Naive thymus-derived CD4-positive, alpha-beta T cell (primary cell): ENCODE measurements at regions not wholly inside any gene's neighbourhood (a gene's known extent, or its start where the extent isn't known, plus 50 kb on each side); places are given as distances from the start of the nearest gene placed in this dataset.

ENCODE experiments used
- ATAC-seq: fragments of 150-1000 bp; cut with Tn5 transposase; 2 replicates; pipeline ENCODE4 v1.10.0; 2021; ENCODE audit warnings: mild to moderate bottlenecking, moderate library complexity
- CTCF ChIA-PET: fragments of 350-600 bp; sonication (Branson Sonifier 250); formaldehyde crosslinking; loops from one replicate; lab custom pipeline; 2021; ENCODE audit warnings: antibody characterized with exemption; lab: Charles Lee
- POLR2A ChIA-PET: fragments of 350-600 bp; sonication (Branson Sonifier 250); formaldehyde crosslinking; loops from one replicate; lab custom pipeline; 2021; ENCODE audit warnings: antibody characterized with exemption, inconsistent platforms; lab: Charles Lee
- DNase-seq, 9 donors: peaks; one replicate each; pipeline versions ENCODE4 v3.0.0 to v3.0.0-alpha.2; 2020 to 2022; ENCODE audit warnings: mixed read lengths in 1 of 9
- H3K27ac ChIP-seq: one replicate; pipeline ENCODE4 v1.7.0; 2013; ENCODE audit warnings: mild to moderate bottlenecking, low read depth, low read length, moderate library complexity
- H3K27me3 ChIP-seq, 2 donors: one replicate each; pipeline ENCODE4 v1.7.0; 2013; ENCODE audit warnings: low read length in 2 of 2, mild to moderate bottlenecking in 2 of 2, moderate library complexity in 2 of 2; ENCODE audit not compliant: control insufficient read depth in 2 of 2, insufficient read depth in 2 of 2
- H3K36me3 ChIP-seq, 3 experiments: 1 replicate in 2 of 3; 2 replicates in 1 of 3; pipeline ENCODE4 v1.7.0; 2013; ENCODE audit warnings: low read length in 3 of 3, mild to moderate bottlenecking in 3 of 3, moderate library complexity in 1 of 3; ENCODE audit not compliant: insufficient read depth in 3 of 3, control insufficient read depth in 2 of 3
- H3K4me1 ChIP-seq, 2 donors: one replicate each; pipeline ENCODE4 v1.7.0; 2013; ENCODE audit warnings: low read length in 2 of 2, mild to moderate bottlenecking in 2 of 2, moderate library complexity in 1 of 2; ENCODE audit not compliant: control insufficient read depth in 2 of 2, insufficient read depth in 2 of 2
- H3K4me3 ChIP-seq: 2 replicates; pipeline ENCODE4 v1.7.0; 2013; ENCODE audit warnings: mild to moderate bottlenecking, low read length
- H3K9me3 ChIP-seq, 3 experiments: 1 replicate in 2 of 3; 2 replicates in 1 of 3; pipeline ENCODE4 v1.7.0; 2013; ENCODE audit warnings: low read length in 3 of 3; ENCODE audit not compliant: control insufficient read depth in 2 of 3
- H3K27ac Mint-ChIP-seq, 9 donors: one replicate each; pipeline ENCODE4 v1.8.0; 2020 to 2022; ENCODE audit warnings: mixed read lengths in 9 of 9, mild to moderate bottlenecking in 8 of 9, moderate library complexity in 5 of 9, inconsistent platforms in 2 of 9
- H3K27me3 Mint-ChIP-seq, 5 donors: one replicate each; pipeline ENCODE4 v1.8.0; 2021 to 2022; ENCODE audit warnings: mixed read lengths in 5 of 5, mild to moderate bottlenecking in 1 of 5
- H3K36me3 Mint-ChIP-seq, 5 donors: one replicate each; pipeline ENCODE4 v1.8.0; 2020 to 2022; ENCODE audit warnings: mixed read lengths in 5 of 5, mild to moderate bottlenecking in 3 of 5, inconsistent platforms in 1 of 5
- H3K4me1 Mint-ChIP-seq, 7 donors: one replicate each; pipeline ENCODE4 v1.8.0; 2020 to 2022; ENCODE audit warnings: mixed read lengths in 7 of 7, mild to moderate bottlenecking in 3 of 7, inconsistent platforms in 1 of 7
- H3K4me3 Mint-ChIP-seq, 10 donors: one replicate each; pipeline ENCODE4 v1.8.0; 2020 to 2022; ENCODE audit warnings: mild to moderate bottlenecking in 10 of 10, mixed read lengths in 10 of 10, moderate library complexity in 6 of 10, inconsistent platforms in 2 of 10
- H3K9me3 Mint-ChIP-seq, 11 donors: one replicate each; pipeline ENCODE4 v1.8.0; 2020 to 2022; ENCODE audit warnings: mixed read lengths in 11 of 11, mild to moderate bottlenecking in 4 of 11, inconsistent platforms in 1 of 11, moderate library complexity in 1 of 11
- intact Hi-C, 2 donors: fragments of 100-400 bp; cut with micrococcal nuclease; formaldehyde crosslinking; loops; one replicate each; pipeline ENCODE4 v1.15.1; 2023

DNA sequence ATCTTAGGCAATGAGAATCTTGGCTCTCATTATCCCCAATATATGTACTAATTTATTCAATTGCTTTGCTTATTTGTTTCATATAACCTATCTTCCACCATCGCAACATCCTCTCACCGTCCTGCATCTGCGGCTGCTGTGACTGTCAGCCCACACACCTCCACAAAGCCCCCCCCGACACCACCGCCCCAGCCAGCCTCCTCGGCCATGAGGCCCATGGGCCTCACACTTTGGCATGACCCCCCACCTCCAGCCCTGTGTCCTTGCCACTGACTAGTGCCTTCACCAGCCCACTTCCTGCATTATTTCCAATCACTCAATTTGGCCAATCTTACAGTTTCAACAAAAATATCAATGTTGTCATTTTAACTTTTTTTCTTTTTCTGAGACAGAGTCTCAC lies 60.7 kb upstream of the TOX2 start:
- Histone ChIP-seq H3K27ac (no peak overlapping the region), H3K36me3 (no peaks in the 10 kb centered on the region), H3K4me1 (no peaks in the 10 kb centered on the region), H3K4me3 (no peak overlapping the region), H3K9me3 (no peaks in the 10 kb centered on the region), H3K27me3 (no peaks in the 10 kb centered on the region)
- ATAC-seq = no peak
- intact Hi-C loops = no loop called here
- Mint-ChIP-seq H3K9me3 (peaks cover 0 to 4% (median 0%) of the 10 kb centered on the region in 11 donors), H3K4me3 (no peak overlapping the region), H3K27me3 (peaks cover 0 to 17% (median 5%) of the 10 kb centered on the region in 5 donors), H3K4me1 (no peaks in the 10 kb centered on the region), H3K36me3 (no peaks in the 10 kb centered on the region), H3K27ac (peak overlapping the region in 1 of 9 donors; percentile 65)
- DNase-seq = no peak
- ChIA-PET CTCF (no interaction called here), POLR2A (no interaction called here)

DNA sequence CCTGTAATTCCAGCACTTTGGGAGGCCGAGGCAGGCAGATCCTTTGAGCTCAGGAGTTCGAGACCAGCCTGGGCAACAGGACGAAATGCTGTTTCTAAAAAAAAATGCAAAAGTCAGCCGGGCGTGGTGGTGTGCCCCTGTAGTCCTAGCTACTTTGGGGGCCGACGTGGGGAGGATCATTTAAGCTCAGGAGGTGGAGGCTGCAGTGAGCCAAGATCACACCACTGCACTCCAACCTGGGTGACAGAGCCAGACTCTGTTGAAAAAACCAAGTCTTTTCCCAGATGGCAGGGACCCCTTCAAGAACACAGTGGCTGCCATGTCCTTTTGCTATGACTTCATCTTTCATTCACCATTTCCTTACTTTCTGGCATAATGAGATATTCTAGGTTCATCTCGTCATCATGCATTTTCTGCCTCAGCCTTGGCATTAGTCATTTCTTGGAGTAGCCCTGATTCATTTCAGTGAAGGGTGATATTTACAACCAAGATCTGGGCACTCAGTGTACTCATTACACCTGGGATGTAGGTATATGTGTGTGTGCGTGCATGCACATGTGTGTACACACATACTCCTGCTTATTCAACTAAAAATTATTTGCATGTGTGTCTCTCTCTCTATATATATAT lies 61.4 kb upstream of the TOX2 start:
- no peaks in the 10 kb centered on the region for H3K4me1 Mint-ChIP-seq
- H3K27ac ChIP-seq = no peak overlapping the region
- DNase-seq (no peak), ATAC-seq (no peak)
- peaks cover 0 to 16% (median 4%) of the 10 kb centered on the region in 5 donors for H3K27me3 Mint-ChIP-seq
- no peaks in the 10 kb centered on the region for H3K36me3 ChIP-seq
- no peaks in the 10 kb centered on the region for H3K27me3 ChIP-seq
- H3K9me3 Mint-ChIP-seq = peaks cover 0 to 4% (median 0%) of the 10 kb centered on the region in 11 donors
- peak overlapping the region in 1 of 9 donors; percentile 65 for H3K27ac Mint-ChIP-seq
- no peaks in the 10 kb centered on the region for H3K4me1 ChIP-seq
- H3K9me3 ChIP-seq = no peaks in the 10 kb centered on the region
- intact Hi-C loops = no loop called here
- no peaks in the 10 kb centered on the region for H3K36me3 Mint-ChIP-seq
- ChIA-PET CTCF (no interaction called here), POLR2A (no interaction called here)
- H3K4me3 ChIP-seq = no peak overlapping the region
- no peak overlapping the region for H3K4me3 Mint-ChIP-seq

DNA sequence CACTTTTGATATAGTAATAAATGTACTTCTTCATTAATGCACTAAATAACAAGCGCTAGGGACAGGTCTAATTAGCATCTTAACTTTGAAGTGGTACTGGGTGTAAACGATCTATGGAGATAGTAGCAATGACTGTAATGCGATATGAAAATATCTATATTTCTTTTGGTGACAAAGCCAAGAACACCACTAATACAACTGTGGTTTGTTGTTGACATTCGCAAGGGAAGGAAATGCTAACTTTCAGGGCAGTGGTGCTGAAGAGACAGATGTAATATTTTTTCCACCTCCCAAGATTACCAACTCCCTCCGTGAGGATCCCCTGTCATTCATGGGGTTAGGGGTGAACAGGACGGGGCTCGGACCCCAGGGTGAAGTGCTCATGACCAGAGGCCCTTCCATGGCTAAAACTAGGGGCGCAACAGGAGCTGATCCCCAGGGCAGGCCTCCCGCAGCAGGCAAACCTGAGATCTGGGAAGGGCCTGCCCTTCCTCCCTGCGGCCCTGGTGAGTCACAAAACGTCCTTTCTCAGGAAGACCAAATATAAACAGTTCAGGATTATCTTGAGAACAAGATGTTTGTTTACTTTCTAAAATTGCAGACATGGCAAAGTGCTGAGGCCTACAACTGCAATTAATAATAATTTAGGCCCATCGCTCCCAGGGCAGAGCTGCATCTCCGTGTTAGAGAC lies 65.0 kb upstream of the TOX2 start:
- H3K4me3 Mint-ChIP-seq = no peak overlapping the region
- ChIA-PET CTCF (interaction anchor here (0.6 kb wide), 1 partner anchor 512 kb away, joined by 6 read pairs; no protein-coding TSS in a partner anchor), POLR2A (no interaction called here)

DNA sequence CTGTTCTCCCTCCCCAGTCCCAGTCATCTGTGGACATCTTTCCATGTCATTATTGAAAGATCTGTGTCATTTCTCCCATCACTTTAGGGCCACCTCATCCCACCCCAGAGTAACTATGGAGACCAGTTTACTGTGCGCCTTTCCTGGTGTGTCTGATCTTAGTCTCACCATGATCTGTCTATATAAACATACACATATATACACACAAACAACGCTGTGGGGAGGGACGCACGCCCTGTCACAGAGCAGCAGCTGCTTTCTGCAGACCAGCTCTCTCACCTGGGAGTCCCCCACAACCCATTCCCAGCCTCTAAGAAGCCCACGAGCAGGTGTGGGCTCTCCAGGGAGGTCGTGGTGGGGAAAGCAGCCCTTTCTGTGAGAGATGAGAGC lies 68.1 kb upstream of the TOX2 start:
- Histone ChIP-seq H3K27ac (no peak overlapping the region), H3K4me1 (peaks cover 0 to 4% of the 10 kb centered on the region in 2 donors), H3K27me3 (no peaks in the 10 kb centered on the region), H3K4me3 (no peak overlapping the region), H3K9me3 (no peaks in the 10 kb centered on the region), H3K36me3 (no peaks in the 10 kb centered on the region)
- CTCF ChIA-PET = no interaction called here
- Mint-ChIP-seq H3K27me3 (no peaks in the 10 kb centered on the region), H3K27ac (no peak overlapping the region), H3K36me3 (no peaks in the 10 kb centered on the region), H3K4me1 (peaks cover 5 to 35% (median 12%) of the 10 kb centered on the region in 7 donors), H3K9me3 (no peaks in the 10 kb centered on the region), H3K4me3 (no peak overlapping the region)
- intact Hi-C loops = loop anchor here in 1 of 2 donors (10.0 kb wide), 1 partner anchor 92 kb away; no protein-coding TSS in a partner anchor
- POLR2A ChIA-PET = no interaction called here
- ATAC-seq (no peak), DNase-seq (no peak)

More for the DNA sequence above, 65.0 kb upstream of the TOX2 start:
- Histone ChIP-seq H3K36me3 (no peaks in the 10 kb centered on the region), H3K27me3 (no peaks in the 10 kb centered on the region), H3K4me3 (no peak overlapping the region), H3K9me3 (no peaks in the 10 kb centered on the region), H3K4me1 (peaks cover 0 to 4% of the 10 kb centered on the region in 2 donors), H3K27ac (no peak overlapping the region)
- DNase-seq (no peak), ATAC-seq (no peak)
- Mint-ChIP-seq H3K27me3 (no peaks in the 10 kb centered on the region), H3K36me3 (no peaks in the 10 kb centered on the region), H3K4me1 (peaks cover 5 to 22% (median 10%) of the 10 kb centered on the region in 7 donors), H3K9me3 (no peaks in the 10 kb centered on the region), H3K27ac (no peak overlapping the region)
- intact Hi-C loops = loop anchor here in 1 of 2 donors (10.0 kb wide), 1 partner anchor 95 kb away; no protein-coding TSS in a partner anchor

DNA sequence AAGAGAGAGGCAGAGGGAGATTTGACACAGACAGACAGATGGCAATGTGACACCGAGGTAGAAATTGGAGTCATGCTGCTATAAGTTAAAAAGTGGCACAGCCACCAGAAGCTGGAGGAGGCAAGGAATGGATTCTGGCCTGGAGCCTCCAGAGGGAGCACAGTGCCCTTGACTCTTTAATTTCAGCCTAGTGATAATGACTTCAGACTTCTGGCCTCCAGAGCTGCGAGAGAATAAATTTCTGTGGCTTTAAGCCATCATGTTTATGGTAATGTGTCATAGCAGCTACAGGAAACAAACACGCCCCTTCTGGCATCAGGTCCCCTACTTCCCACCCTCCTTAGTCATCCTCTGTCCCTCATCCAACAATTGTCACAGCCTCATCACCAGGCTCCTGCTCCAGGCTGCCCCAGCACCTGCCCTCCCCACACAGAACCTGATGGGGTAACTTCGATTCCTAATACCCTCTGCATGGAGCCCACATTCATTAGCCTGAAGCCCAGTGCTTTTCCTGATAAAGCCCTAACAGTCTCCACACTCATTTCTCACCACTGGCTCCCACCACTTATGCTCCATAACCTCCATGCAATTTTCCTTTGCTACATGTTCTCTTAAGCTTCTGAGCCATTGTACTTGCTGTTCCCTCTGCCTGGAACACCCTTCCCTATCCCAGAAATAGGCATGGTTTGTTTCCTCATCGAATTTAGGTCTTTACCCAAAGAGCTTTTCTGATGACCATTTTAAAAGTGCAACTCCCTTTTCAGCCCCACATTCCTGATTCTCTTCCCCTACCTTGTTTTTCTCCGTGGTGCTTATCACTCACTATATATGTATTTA lies 69.7 kb upstream of the TOX2 start:
- DNase-seq (no peak), ATAC-seq (peak; percentile 24)
- H3K4me3 ChIP-seq = no peak overlapping the region
- no peaks in the 10 kb centered on the region for H3K36me3 Mint-ChIP-seq
- H3K4me1 Mint-ChIP-seq = peaks cover 5 to 43% (median 16%) of the 10 kb centered on the region in 7 donors
- peak overlapping the region in 1 of 10 donors; percentile 4 for H3K4me3 Mint-ChIP-seq
- CTCF ChIA-PET = interaction anchor here (0.6 kb wide), 1 partner anchor 235 kb away, joined by 5 read pairs; no protein-coding TSS in a partner anchor
- H3K27ac ChIP-seq = no peak overlapping the region
- no peaks in the 10 kb centered on the region for H3K9me3 Mint-ChIP-seq
- peaks cover 0 to 4% of the 10 kb centered on the region in 2 donors for H3K4me1 ChIP-seq
- no peaks in the 10 kb centered on the region for H3K27me3 ChIP-seq
- H3K9me3 ChIP-seq = no peaks in the 10 kb centered on the region
- no peaks in the 10 kb centered on the region for H3K36me3 ChIP-seq
- intact Hi-C loops = loop anchor here (5.0 to 10.0 kb wide), 4 partner anchors 90 to 237 kb away; no protein-coding TSS in a partner anchor
- POLR2A ChIA-PET = no interaction called here
- H3K27me3 Mint-ChIP-seq = peaks cover 0 to 7% (median 0%) of the 10 kb centered on the region in 5 donors
- H3K27ac Mint-ChIP-seq = peak overlapping the region in 6 of 9 donors; percentile 1 to 53 (median 10)

DNA sequence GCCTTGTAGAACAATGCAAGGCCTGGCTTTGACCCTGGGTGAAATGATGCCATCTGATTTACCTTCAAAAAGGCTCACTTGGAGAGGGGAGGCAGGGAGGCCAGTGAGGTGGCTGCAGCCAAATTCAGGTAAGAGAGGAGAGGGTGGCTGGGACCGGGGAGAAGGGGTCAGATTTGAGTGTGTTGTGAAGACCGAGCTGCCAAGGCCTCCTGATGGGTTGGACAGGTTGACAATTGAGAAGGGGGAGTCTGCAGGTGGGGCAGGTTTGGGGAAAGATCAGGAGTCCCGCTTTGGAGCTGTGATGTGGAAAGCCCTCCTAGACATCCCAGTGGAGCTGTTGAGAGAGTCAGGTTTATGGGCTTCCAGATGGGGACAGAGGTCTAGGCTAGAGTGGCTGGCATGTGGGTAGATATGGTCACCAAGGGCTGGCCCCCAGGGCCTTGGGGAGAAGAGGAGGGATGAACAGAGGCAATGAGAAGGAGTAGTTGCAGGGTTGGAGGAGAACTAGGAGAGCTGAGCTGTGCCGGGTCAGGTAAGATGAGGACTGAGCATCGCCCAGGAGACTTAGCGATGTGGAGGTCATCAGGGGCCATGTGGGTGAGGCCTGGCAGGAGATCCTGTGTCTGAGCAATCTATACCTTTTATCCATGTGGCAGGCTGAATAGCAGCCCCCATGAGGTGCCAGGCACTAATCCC lies 70.5 kb upstream of the TOX2 start:
- peaks cover 5 to 51% (median 16%) of the 10 kb centered on the region in 7 donors for H3K4me1 Mint-ChIP-seq
- no peaks in the 10 kb centered on the region for H3K36me3 Mint-ChIP-seq
- Histone ChIP-seq H3K27me3 (no peaks in the 10 kb centered on the region), H3K4me1 (peaks cover 0 to 4% of the 10 kb centered on the region in 2 donors), H3K9me3 (no peaks in the 10 kb centered on the region), H3K36me3 (no peaks in the 10 kb centered on the region), H3K4me3 (no peak overlapping the region), H3K27ac (no peak overlapping the region)
- H3K9me3 Mint-ChIP-seq = no peaks in the 10 kb centered on the region
- DNase-seq (no peak), ATAC-seq (no peak)
- POLR2A ChIA-PET = no interaction called here
- H3K27me3 Mint-ChIP-seq = peaks cover 0 to 7% (median 0%) of the 10 kb centered on the region in 5 donors
- intact Hi-C loops = loop anchor here (5.0 to 10.0 kb wide), 4 partner anchors 89 to 238 kb away; no protein-coding TSS in a partner anchor
- CTCF ChIA-PET = interaction anchor here (0.6 kb wide), 2 partner anchors 139 to 236 kb away, joined by 3 to 5 read pairs; no protein-coding TSS in a partner anchor
- H3K4me3 Mint-ChIP-seq = no peak overlapping the region
- H3K27ac Mint-ChIP-seq = peak overlapping the region in 1 of 9 donors; percentile 49
